Iris pigment epithelial cell (primary cell): ENCODE measurements at regions not wholly inside any gene's neighbourhood (a gene's known extent, or its start where the extent isn't known, plus 50 kb on each side); places are given as distances from the start of the nearest gene placed in this dataset.
A peak's percentile ranks its signal among the peaks of the same experiment; 100 is the strongest.

Source experiments
- DNase-seq: peaks from one replicate; pipeline ENCODE4 v3.0.0-alpha.2; 2011; ENCODE audit warnings: low read depth

GRCh38 chr1:79133774-79134364 lies 127.3 kb upstream of the ADGRL4 start:
- peak; percentile 11 for DNase-seq

GRCh38 chr1:79131626-79132025 lies 125.1 kb upstream of the ADGRL4 start:
- DNase-seq, result no peak

- DNase-seq, result no peak
Measured at GRCh38 chr1:79129914-79130313, 123.4 kb upstream of the ADGRL4 start.

GRCh38 chr1:79128722-79129121 lies 122.2 kb upstream of the ADGRL4 start:
- peak; percentile 93 for DNase-seq

GRCh38 chr1:79124756-79125155 lies 118.2 kb upstream of the ADGRL4 start:
- peak; percentile 9 for DNase-seq

GRCh38 chr1:79122521-79122920 lies 116.0 kb upstream of the ADGRL4 start:
- DNase-seq, result no peak

- DNase-seq, result peak; percentile 35
Measured at GRCh38 chr1:79117376-79117775, 110.8 kb upstream of the ADGRL4 start.

GRCh38 chr1:79113836-79114235 lies 107.3 kb upstream of the ADGRL4 start:
- no peak for DNase-seq

GRCh38 chr1:79110749-79111148 lies 104.2 kb upstream of the ADGRL4 start:
- no peak for DNase-seq

- no peak for DNase-seq
Measured at GRCh38 chr1:79109445-79109844, 102.9 kb upstream of the ADGRL4 start.

- peak; percentile 21 for DNase-seq
Measured at GRCh38 chr1:79105500-79105899, 99.0 kb upstream of the ADGRL4 start.

GRCh38 chr1:79104617-79105016 lies 98.1 kb upstream of the ADGRL4 start:
- DNase-seq, result no peak

- peak; percentile 86 for DNase-seq
Measured at GRCh38 chr1:79100385-79100784, 93.9 kb upstream of the ADGRL4 start.

- peak; percentile 13 for DNase-seq
Measured at GRCh38 chr1:79090985-79091384, 84.5 kb upstream of the ADGRL4 start.

GRCh38 chr1:79089946-79090345 lies 83.4 kb upstream of the ADGRL4 start:
- DNase-seq, result no peak

GRCh38 chr1:79082233-79082632 lies 75.7 kb upstream of the ADGRL4 start:
- no peak for DNase-seq

- DNase-seq, result peak; percentile 88
Measured at GRCh38 chr1:79079770-79080169, 73.2 kb upstream of the ADGRL4 start.

GRCh38 chr1:79074975-79075374 lies 68.4 kb upstream of the ADGRL4 start:
- peak; percentile 38 for DNase-seq

- no peak for DNase-seq
Measured at GRCh38 chr1:79069828-79070227, 63.3 kb upstream of the ADGRL4 start.

GRCh38 chr1:79059341-79059740 lies 52.8 kb upstream of the ADGRL4 start:
- peak; percentile 20 for DNase-seq
